GM23248 (cell line): ENCODE measurements at regions not wholly inside any gene's neighbourhood (a gene's known extent, or its start where the extent isn't known, plus 50 kb on each side); places are given as distances from the start of the nearest gene placed in this dataset.

Experiments
- DNase-seq: peaks from one replicate; pipeline ENCODE4 v3.0.0-alpha.2; 2015
- H2AFZ ChIP-seq: fragments of 200-600 bp; sonication (generic); 2 replicates; pipeline ENCODE4 v1.6.1; 2016; ENCODE audit warnings: antibody characterized with exemption
- H3F3A ChIP-seq: fragments of 200-600 bp; sonication (generic); 2 replicates; pipeline ENCODE4 v1.6.1; 2016; ENCODE audit warnings: mild to moderate bottlenecking, antibody characterized with exemption, mixed run types; ENCODE audit not compliant: insufficient read depth
- H3K27ac ChIP-seq: fragments of 200-600 bp; sonication (generic); 2 replicates; pipeline ENCODE4 v1.5.1; 2016; ENCODE audit warnings: mild to moderate bottlenecking
- H3K27me3 ChIP-seq: fragments of 200-600 bp; sonication (generic); replicated peaks from 2 replicates; pipeline ENCODE4 v1.6.1; 2016; ENCODE audit warnings: mild to moderate bottlenecking; ENCODE audit not compliant: insufficient read depth
- H3K36me3 ChIP-seq: fragments of 200-600 bp; sonication (generic); 2 replicates; pipeline ENCODE4 v1.6.1; 2016; ENCODE audit warnings: low read depth, mild to moderate bottlenecking
- H3K4me1 ChIP-seq: fragments of 200-600 bp; sonication (generic); 2 replicates; pipeline ENCODE4 v1.6.1; 2016; ENCODE audit warnings: mild to moderate bottlenecking; ENCODE audit not compliant: insufficient read depth
- H3K4me2 ChIP-seq: fragments of 200-600 bp; sonication (generic); one replicate; pipeline ENCODE4 v1.6.1; 2016; ENCODE audit warnings: mild to moderate bottlenecking; ENCODE audit not compliant: unreplicated experiment
- H3K4me3 ChIP-seq: fragments of 200-600 bp; sonication (generic); 2 replicates; pipeline ENCODE4 v1.5.1; 2016; ENCODE audit warnings: mild to moderate bottlenecking
- H3K79me2 ChIP-seq: fragments of 200-600 bp; sonication (generic); 2 replicates; pipeline ENCODE4 v1.6.1; 2016; ENCODE audit warnings: mild to moderate bottlenecking; ENCODE audit not compliant: insufficient read depth
- H3K9ac ChIP-seq: fragments of 200-600 bp; sonication (generic); 2 replicates; pipeline ENCODE4 v1.6.1; 2016; ENCODE audit warnings: mild to moderate bottlenecking
- H3K9me2 ChIP-seq: fragments of 200-600 bp; sonication (generic); 2 replicates; pipeline ENCODE4 v1.6.1; 2016; ENCODE audit warnings: mixed run types, mild to moderate bottlenecking, moderate library complexity; ENCODE audit not compliant: insufficient read depth
- H3K9me3 ChIP-seq: fragments of 200-600 bp; sonication (generic); one replicate; pipeline ENCODE4 v1.6.1; 2017; ENCODE audit warnings: low read depth
- H4K20me1 ChIP-seq: fragments of 200-600 bp; sonication (generic); 2 replicates; pipeline ENCODE4 v1.6.0; 2016; ENCODE audit not compliant: insufficient read depth
- EZH2 ChIP-seq: fragments of 200-600 bp; sonication (generic); IDR thresholded peaks from 2 replicates; pipeline ENCODE4 v1.6.1; 2018; ENCODE audit warnings: antibody characterized with exemption, mild to moderate bottlenecking; ENCODE audit not compliant: insufficient read depth, poor library complexity, severe bottlenecking
- EZH2phosphoT487 ChIP-seq: fragments of 200-600 bp; sonication (generic); IDR thresholded peaks from 2 replicates; pipeline ENCODE4 v1.6.1; 2018; ENCODE audit warnings: antibody characterized with exemption, moderate library complexity, mild to moderate bottlenecking, low read depth; ENCODE audit not compliant: insufficient read depth
- WGBS, 2 experiments: methylation state at CpG; one replicate each; pipeline ENCODE4 v1.1.6; 2015 to 2017; ENCODE audit warnings: low lambda C conversion rate in 2 of 2, low coverage in 1 of 2; ENCODE audit errors: missing lambda C conversion rate in 2 of 2; 5-methylcytosine and 5-hydroxymethylcytosine counted together
- in situ Hi-C: fragments of 300-500 bp; cut with MboI; formaldehyde crosslinking; loops from 2 replicates; pipeline ENCODE4 v1.15.0; 2020

GRCh38 chr3:194269610-194270145, 81.5 kb downstream of the CPN2 start:
- Histone ChIP-seq H3K9me2 (no peaks in the 10 kb centered on the region), H4K20me1 (no peaks in the 10 kb centered on the region), H3K4me3 (no peak overlapping the region), H3K9ac (no peak overlapping the region), H2AFZ (peak overlapping the region; percentile 75), H3K4me2 (peak overlapping the region; percentile 34), H3K27me3 (no peaks in the 10 kb centered on the region), H3K27ac (no peak overlapping the region), H3K79me2 (no peaks in the 10 kb centered on the region), H3F3A (peaks cover 17% of the 10 kb centered on the region), H3K9me3 (no peaks in the 10 kb centered on the region), H3K36me3 (no peaks in the 10 kb centered on the region), H3K4me1 (peaks cover 29% of the 10 kb centered on the region)
- TF ChIP-seq EZH2phosphoT487 (no peak), EZH2 (no peak)
- in situ Hi-C loops: no loop called here
- peak; percentile 71 for DNase-seq
- 23 to 26% methylated on average over 29 of the region's 29 CpGs for WGBS, 2 experiments

DNA sequence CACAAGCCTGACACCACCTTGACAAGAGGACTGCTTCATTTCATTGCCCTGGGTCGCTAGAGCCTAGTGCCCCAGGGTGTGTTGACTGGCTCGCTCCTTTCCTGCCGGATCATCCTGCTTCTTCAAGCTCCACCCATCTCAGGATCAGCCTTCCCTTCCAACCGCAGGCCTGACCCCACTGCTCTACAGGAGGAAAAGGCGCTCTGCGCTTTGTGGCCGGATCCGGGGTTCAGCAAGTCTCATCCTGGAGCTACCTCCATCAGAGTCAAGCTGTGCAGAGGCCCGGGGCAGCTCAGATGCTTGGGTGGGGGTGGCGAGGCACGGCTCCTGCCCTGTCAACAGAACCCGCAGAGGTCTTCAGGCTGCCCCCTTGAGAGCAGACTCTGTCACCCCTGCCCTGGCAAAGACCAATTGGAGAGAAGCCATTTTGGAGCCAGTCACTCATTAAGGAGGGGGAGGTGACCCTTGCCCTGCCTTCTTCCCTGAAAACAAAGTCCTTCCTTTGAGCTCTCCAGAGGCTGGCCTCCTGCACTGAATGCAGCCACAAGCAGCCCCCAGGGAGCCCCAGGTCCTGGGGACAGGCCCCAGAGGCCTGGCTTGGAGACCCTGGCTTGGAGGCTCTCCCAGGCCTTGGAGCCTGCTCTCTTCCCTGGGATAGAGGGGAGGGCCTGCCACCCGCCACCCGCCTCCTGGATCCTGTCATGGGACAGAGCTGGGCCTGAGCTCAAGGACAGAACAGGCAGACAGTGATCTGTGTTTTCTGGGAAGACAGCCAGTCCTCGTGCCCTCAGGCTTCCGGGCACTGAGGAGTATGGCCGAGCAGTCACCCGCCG, 80.3 kb downstream of the CPN2 start:
- Histone ChIP-seq H3K4me1 (peaks cover 29% of the 10 kb centered on the region), H3K36me3 (no peaks in the 10 kb centered on the region), H3F3A (peaks cover 25% of the 10 kb centered on the region), H3K9me2 (no peaks in the 10 kb centered on the region), H3K27ac (0 out of 2 replicates have a peak overlapping the region, but pooled peaks have one; percentile 10), H3K9me3 (no peaks in the 10 kb centered on the region), H3K27me3 (no peaks in the 10 kb centered on the region), H3K4me3 (no peak overlapping the region), H3K4me2 (no peak overlapping the region), H3K79me2 (no peaks in the 10 kb centered on the region), H2AFZ (peak overlapping the region; percentile 29), H3K9ac (no peak overlapping the region), H4K20me1 (no peaks in the 10 kb centered on the region)
- in situ Hi-C loops: no loop called here
- DNase-seq: peak; percentile 63
- 33 to 38% methylated on average over 17 to 18 of the region's 19 CpGs for WGBS, 2 experiments
- TF ChIP-seq EZH2: no peak
- TF ChIP-seq EZH2phosphoT487: no peak

DNA sequence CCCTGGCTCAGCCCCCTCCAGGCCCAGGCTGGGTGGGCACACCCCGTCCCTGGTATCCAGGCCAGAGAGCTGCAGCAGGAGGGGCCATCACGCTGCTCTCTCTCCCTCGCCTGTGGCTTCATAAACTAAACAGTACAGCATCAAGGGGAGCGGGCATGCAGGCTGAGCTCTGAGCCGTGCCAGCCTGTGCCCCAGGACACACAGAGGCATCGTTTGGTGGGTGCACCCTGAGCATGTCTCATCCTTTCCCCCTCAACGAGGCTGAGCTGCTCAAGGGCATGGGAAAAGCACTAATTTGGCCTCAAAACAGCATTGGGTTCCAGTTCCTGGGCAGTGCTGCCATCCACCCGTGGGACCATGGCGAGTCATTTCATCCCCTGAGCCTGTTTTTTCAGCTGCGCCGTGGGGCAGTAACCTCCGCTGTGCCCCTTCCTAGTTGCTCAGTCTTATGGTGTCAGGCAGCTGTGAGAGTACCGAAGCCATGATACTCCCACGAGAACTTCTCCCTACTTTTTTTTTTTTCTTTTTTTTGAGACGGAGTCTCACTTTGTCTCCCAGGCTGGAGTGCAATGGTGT, 79.6 kb downstream of the CPN2 start:
- H3K27me3 ChIP-seq: no peaks in the 10 kb centered on the region
- no peaks in the 10 kb centered on the region for H3K9me2 ChIP-seq
- DNase-seq: no peak
- H3K4me3 ChIP-seq: no peak overlapping the region
- H3K27ac ChIP-seq: no peak overlapping the region
- peaks cover 26% of the 10 kb centered on the region for H3F3A ChIP-seq
- TF ChIP-seq EZH2phosphoT487 (no peak), EZH2 (no peak)
- no peak overlapping the region for H2AFZ ChIP-seq
- in situ Hi-C loops: no loop called here
- H4K20me1 ChIP-seq: no peaks in the 10 kb centered on the region
- no peaks in the 10 kb centered on the region for H3K9me3 ChIP-seq
- H3K4me1 ChIP-seq: peaks cover 29% of the 10 kb centered on the region
- no peaks in the 10 kb centered on the region for H3K36me3 ChIP-seq
- no peaks in the 10 kb centered on the region for H3K79me2 ChIP-seq
- WGBS, 2 experiments: 54 to 56% methylated on average over 15 of the region's 15 CpGs
- no peak overlapping the region for H3K4me2 ChIP-seq
- H3K9ac ChIP-seq: no peak overlapping the region

GRCh38 chr3:194272221-194272620, 78.9 kb downstream of the CPN2 start:
- Histone ChIP-seq H3K9me2 (no peaks in the 10 kb centered on the region), H3K79me2 (no peaks in the 10 kb centered on the region), H3K27ac (no peak overlapping the region), H3K36me3 (no peaks in the 10 kb centered on the region), H4K20me1 (no peaks in the 10 kb centered on the region), H3K27me3 (no peaks in the 10 kb centered on the region), H3K9me3 (no peaks in the 10 kb centered on the region), H3K9ac (no peak overlapping the region), H3K4me1 (peaks cover 33% of the 10 kb centered on the region), H3K4me2 (no peak overlapping the region), H3F3A (peaks cover 30% of the 10 kb centered on the region), H3K4me3 (no peak overlapping the region), H2AFZ (no peak overlapping the region)
- DNase-seq: no peak
- TF ChIP-seq EZH2 (no peak), EZH2phosphoT487 (no peak)
- WGBS, 2 experiments: 85 to 87% methylated on average over 11 of the region's 11 CpGs
- in situ Hi-C loops: no loop called here
